Retinal pigment epithelial cell (primary cell): ENCODE measurements at regions not wholly inside any gene's neighbourhood (a gene's known extent, or its start where the extent isn't known, plus 50 kb on each side); places are given as distances from the start of the nearest gene placed in this dataset.

Source experiments
- DNase-seq: peaks from one replicate; pipeline ENCODE4 v3.0.0-alpha.2; 2010; ENCODE audit warnings: low read depth
- H3K4me3 ChIP-seq: 2 replicates; pipeline ENCODE4 v1.5.1; 2011; ENCODE audit warnings: mild to moderate bottlenecking, low read length, control low read depth, moderate library complexity
- TF ChIP-seq, protein P1 (sequence below): conservative IDR thresholded peaks from 2 replicates; pipeline ENCODE4 v1.5.1; 2011; ENCODE audit warnings: low read depth, low read length, control low read depth, inconsistent platforms

- TF ChIP-seq, protein P1, sequence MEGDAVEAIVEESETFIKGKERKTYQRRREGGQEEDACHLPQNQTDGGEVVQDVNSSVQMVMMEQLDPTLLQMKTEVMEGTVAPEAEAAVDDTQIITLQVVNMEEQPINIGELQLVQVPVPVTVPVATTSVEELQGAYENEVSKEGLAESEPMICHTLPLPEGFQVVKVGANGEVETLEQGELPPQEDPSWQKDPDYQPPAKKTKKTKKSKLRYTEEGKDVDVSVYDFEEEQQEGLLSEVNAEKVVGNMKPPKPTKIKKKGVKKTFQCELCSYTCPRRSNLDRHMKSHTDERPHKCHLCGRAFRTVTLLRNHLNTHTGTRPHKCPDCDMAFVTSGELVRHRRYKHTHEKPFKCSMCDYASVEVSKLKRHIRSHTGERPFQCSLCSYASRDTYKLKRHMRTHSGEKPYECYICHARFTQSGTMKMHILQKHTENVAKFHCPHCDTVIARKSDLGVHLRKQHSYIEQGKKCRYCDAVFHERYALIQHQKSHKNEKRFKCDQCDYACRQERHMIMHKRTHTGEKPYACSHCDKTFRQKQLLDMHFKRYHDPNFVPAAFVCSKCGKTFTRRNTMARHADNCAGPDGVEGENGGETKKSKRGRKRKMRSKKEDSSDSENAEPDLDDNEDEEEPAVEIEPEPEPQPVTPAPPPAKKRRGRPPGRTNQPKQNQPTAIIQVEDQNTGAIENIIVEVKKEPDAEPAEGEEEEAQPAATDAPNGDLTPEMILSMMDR: no peak
- H3K4me3 ChIP-seq: no peak overlapping the region
- DNase-seq: no peak
Observed at GRCh38 chr5:60131504-60131903, 238.0 kb upstream of the PDE4D start.

DNA sequence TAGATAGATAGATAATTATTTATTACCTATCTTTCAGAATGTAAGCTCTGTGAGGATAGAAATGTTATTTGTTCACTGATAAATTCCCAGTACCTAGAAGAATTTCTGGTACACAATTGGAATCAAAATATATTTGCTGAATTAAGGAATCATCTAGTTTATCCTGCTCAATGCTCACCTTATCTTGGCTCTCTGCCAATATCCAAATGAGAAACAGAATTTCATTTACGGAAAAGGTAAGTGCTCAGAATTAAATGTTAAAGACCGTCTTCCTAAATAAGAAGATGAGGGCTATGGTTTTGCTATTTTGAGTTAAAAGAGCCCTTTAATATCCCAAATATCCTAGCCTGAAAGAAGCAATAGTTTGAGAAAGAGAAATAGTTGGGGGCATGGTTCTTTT is 232.1 kb upstream of the PDE4D start:
- TF ChIP-seq, protein P1: no peak
- no peak overlapping the region for H3K4me3 ChIP-seq
- DNase-seq: no peak

DNA sequence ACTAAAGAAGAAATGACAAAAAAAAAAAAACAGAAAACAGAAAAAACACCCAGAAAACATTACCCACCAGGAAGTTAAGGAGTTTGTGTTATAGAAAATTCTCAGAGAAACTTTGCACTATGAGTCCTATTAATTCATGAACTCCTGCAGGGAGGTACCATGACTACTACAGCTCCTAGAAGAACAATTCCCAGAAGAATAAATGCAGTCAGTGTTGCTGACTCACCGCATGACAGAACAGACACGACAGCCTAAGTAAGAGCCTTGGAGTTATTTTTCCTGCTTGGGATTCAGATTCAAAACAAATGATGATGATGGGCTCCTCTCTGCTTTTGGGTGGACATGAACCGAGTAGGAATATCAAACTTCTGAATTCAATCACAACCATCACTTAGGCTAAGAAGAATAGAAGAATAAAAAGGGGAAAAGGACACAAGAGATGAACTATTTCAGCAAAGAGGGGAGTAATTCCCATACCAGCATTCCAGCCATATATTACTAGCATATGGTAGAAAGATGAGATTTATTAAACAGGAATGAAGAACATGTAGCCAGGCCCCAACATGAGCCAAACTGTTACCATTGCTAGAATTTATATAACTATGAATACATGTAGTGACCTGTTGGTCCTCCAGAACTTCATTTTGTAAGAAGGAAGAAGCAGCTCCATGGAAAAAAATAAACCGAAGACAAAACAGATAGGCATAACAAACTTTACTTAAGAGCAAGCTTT is 209.6 kb upstream of the PDE4D start:
- TF ChIP-seq, protein P1: no peak
- no peak for DNase-seq
- no peak overlapping the region for H3K4me3 ChIP-seq

GRCh38 chr5:60101573-60101972 is 208.0 kb upstream of the PDE4D start:
- no peak for DNase-seq
- TF ChIP-seq, protein P1: no peak
- no peak overlapping the region for H3K4me3 ChIP-seq

DNA sequence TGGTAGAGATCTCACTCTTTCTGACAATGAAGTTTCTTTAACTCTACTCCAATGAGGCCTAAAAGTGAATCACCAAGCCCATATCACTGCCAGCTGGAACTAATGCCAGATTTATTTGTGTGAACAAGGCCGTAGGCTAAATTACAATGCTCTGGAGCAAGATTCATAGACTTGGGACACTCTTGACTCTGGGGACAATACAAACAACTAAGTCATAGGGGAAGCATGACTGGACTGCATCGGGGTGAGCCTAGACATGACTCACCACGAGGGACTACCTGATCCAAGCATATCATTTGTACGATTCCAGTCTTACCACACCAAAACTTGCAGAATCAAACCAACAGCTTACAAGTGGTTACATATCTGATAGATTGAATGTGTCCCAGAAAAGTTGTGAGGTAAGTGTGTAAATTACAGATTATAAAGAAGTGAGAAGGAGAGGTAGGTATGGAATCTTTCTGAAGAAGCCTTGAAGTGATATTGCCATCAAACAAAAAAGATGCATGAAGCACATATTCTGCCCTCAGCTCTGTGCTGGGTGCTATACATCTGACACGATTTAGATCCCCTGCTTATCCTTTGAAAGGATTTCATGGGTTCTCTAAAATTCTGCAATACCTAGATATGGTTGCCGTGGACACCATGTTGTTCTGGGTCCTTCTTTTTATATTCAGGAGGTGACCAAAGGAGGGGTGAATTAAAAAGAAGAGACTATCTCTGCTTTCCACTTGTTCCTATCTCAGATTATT is 199.3 kb upstream of the PDE4D start:
- no peak overlapping the region for H3K4me3 ChIP-seq
- no peak for DNase-seq
- TF ChIP-seq, protein P1: no peak

DNA sequence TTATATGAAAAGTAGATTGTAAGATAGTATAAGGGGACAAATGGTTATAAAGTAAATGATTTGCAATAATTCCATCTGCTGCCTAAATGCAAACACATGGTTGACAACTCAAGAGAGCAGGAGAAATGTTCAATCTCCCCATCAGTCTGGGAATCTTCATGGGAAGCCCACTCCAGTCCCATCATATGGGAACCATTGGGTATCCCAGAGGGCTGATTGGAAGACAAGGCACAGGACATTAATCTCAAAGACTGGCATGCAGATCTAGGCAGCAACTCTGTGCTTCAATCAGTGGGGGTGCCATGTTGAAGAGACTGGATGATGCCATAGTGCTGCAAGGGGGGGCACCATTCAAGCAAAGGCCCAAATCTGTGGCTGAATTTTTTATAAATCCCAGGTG is 193.1 kb upstream of the PDE4D start:
- DNase-seq: no peak
- TF ChIP-seq, protein P1: no peak
- H3K4me3 ChIP-seq: no peak overlapping the region

DNA sequence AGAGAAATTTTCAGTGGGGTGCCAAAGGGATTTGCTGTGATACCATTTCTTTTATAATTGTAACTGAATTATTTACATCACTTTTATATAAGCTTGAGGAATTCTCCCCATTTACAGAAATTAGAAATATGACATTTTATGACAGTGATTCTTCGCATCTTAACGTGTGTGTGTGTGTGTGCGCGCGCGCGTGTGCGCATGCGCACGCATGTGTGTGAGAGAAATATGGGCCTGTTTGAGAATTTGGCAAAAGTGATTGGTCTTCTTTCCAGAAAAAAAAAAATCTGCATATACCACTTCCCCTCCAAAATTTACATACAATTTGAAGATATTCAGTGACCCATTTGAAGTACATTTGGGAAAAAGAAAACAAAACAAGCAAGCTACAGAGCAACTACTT is 190.7 kb upstream of the PDE4D start:
- TF ChIP-seq, protein P1: no peak
- no peak for DNase-seq
- H3K4me3 ChIP-seq: no peak overlapping the region
